Right atrium auricular region (tissue), 2 donors: ENCODE measurements at regions not wholly inside any gene's neighbourhood (a gene's known extent, or its start where the extent isn't known, plus 50 kb on each side); places are given as distances from the start of the nearest gene placed in this dataset.

Experiments
- DNase-seq: peaks from one replicate; pipeline ENCODE4 v3.0.0-alpha.2; 2019; ENCODE audit warnings: low spot score
- H3K27ac ChIP-seq, 2 donors: fragments of 200-600 bp; sonication (generic); 1 replicate in 1 of 2; 2 replicates in 1 of 2; pipeline ENCODE4 v1.5.1; 2016 to 2019
- H3K27me3 ChIP-seq, 2 donors: fragments of 200-600 bp; sonication (generic); one replicate each; pipeline versions ENCODE4 v1.5.1 to v1.6.0; 2017 to 2019
- H3K36me3 ChIP-seq: fragments of 200-600 bp; sonication (generic); one replicate; pipeline ENCODE4 v1.5.1; 2016
- H3K4me1 ChIP-seq, 2 donors: fragments of 200-600 bp; sonication (generic); one replicate each; pipeline versions ENCODE4 v1.5.1 to v1.6.0; 2017 to 2019
- H3K4me3 ChIP-seq, 2 donors: fragments of 200-600 bp; sonication (generic); 1 replicate in 1 of 2; 2 replicates in 1 of 2; pipeline ENCODE4 v1.5.1; 2017 to 2019; ENCODE audit warnings: mild to moderate bottlenecking in 1 of 2, moderate library complexity in 1 of 2
- H3K9me3 ChIP-seq, 2 donors: fragments of 200-600 bp; sonication (generic); one replicate each; pipeline ENCODE4 v1.5.1; 2019
- TF ChIP-seq, protein P1 (sequence below), 2 donors: fragments of 200-600 bp; sonication (generic); IDR thresholded peaks; one replicate each; pipeline ENCODE4 v1.5.1; 2019; ENCODE audit warnings: antibody characterized with exemption in 2 of 2

DNA sequence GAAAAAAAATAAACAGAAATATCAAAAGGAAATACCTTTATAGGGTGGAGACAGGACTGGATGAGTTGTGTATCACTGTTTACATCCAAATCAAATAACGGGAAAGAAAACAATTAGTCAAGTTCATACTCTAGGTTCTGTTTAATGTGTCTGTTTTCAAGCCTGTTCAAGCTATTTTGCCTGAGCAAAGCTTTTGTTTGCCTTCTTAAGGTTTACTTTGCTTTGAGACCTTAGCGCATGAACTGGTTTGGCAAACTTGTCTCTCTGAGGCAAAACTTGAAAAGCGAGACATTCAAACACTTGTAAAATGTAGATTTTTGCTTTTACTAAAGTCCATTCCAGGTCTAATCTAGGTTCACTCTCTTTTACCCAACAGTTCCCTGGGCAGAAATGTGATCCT is 174.1 kb upstream of the RFX3 start:
- DNase-seq, result no peak
- no peak overlapping the region for H3K27ac ChIP-seq
- no peaks in the 10 kb centered on the region for H3K9me3 ChIP-seq
- H3K27me3 ChIP-seq, result no peaks in the 10 kb centered on the region
- no peak overlapping the region for H3K4me3 ChIP-seq
- no peaks in the 10 kb centered on the region for H3K36me3 ChIP-seq
- no peaks in the 10 kb centered on the region for H3K4me1 ChIP-seq
- TF ChIP-seq, protein P1, sequence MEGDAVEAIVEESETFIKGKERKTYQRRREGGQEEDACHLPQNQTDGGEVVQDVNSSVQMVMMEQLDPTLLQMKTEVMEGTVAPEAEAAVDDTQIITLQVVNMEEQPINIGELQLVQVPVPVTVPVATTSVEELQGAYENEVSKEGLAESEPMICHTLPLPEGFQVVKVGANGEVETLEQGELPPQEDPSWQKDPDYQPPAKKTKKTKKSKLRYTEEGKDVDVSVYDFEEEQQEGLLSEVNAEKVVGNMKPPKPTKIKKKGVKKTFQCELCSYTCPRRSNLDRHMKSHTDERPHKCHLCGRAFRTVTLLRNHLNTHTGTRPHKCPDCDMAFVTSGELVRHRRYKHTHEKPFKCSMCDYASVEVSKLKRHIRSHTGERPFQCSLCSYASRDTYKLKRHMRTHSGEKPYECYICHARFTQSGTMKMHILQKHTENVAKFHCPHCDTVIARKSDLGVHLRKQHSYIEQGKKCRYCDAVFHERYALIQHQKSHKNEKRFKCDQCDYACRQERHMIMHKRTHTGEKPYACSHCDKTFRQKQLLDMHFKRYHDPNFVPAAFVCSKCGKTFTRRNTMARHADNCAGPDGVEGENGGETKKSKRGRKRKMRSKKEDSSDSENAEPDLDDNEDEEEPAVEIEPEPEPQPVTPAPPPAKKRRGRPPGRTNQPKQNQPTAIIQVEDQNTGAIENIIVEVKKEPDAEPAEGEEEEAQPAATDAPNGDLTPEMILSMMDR (IDR thresholded peaks at IDR 0.05), result no peak

DNA sequence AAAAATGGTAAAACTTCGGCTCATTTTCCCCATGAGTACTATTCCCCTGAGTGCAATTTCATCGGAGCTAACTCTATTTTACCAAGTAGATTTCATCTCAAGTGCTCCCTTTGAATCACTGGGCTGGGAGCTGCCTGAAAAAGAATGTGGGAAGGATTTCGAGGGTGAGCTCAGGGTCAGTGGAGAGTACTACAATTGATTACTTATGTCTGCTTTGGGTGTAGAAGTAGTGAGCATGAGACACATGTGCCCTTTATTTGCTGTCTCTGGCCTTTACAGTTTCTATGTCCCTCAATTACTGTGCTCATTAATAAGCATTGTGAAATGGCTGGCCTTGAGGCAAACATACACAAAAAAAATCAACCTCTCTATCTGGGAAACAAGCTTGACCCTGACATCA is 172.7 kb upstream of the RFX3 start:
- TF ChIP-seq, protein P1 (IDR thresholded peaks at IDR 0.05), result no peak
- no peaks in the 10 kb centered on the region for H3K36me3 ChIP-seq
- H3K27me3 ChIP-seq, result no peaks in the 10 kb centered on the region
- no peaks in the 10 kb centered on the region for H3K9me3 ChIP-seq
- no peak for DNase-seq
- H3K4me3 ChIP-seq, result no peak overlapping the region
- no peak overlapping the region for H3K27ac ChIP-seq
- no peaks in the 10 kb centered on the region for H3K4me1 ChIP-seq

DNA sequence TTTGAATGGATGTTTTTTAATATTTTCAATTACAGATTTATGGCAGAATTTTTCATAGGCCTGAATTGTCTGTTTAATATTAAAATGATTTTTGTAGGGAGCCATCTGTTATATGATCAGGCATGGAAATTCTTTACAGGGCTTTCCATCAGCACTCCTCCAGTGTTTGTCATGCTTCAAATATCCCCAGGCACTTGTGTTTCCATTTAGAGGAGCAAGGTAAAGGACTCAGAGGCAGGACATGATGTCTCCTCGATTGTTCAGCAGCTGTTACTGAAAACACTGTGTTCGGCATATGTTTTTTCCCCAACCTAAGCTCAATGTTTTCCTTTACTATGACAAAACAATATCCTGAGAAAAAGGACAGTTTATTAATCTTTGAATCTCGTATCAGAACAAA is 172.3 kb upstream of the RFX3 start:
- H3K27ac ChIP-seq, result no peak overlapping the region
- H3K4me1 ChIP-seq, result no peaks in the 10 kb centered on the region
- TF ChIP-seq, protein P1 (IDR thresholded peaks at IDR 0.05), result no peak
- no peaks in the 10 kb centered on the region for H3K36me3 ChIP-seq
- no peaks in the 10 kb centered on the region for H3K27me3 ChIP-seq
- H3K9me3 ChIP-seq, result no peaks in the 10 kb centered on the region
- no peak for DNase-seq
- H3K4me3 ChIP-seq, result no peak overlapping the region

DNA sequence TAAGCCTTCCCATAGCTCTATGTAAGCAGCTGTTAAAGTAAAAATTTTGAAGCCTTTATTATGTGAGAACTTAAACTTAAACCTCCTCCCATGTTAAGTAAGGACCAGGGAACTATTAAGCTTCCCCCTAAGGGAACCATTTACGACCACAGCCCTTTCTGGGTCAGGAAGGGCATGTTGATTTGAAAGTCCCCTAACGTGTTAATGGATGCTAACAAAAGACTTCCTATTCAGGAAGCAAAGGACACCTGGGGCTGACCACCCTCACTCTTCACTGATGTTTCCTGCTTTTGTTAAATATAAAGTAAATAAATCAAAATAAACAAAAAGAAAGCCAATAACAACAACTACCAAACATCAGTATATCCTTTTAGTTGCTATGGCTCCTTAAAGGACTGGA is 170.6 kb upstream of the RFX3 start:
- Histone ChIP-seq H3K27me3 (no peaks in the 10 kb centered on the region), H3K4me3 (no peak overlapping the region), H3K27ac (no peak overlapping the region), H3K36me3 (no peaks in the 10 kb centered on the region), H3K4me1 (no peaks in the 10 kb centered on the region), H3K9me3 (no peaks in the 10 kb centered on the region)
- DNase-seq, result no peak
- TF ChIP-seq, protein P1 (IDR thresholded peaks at IDR 0.05), result no peak

DNA sequence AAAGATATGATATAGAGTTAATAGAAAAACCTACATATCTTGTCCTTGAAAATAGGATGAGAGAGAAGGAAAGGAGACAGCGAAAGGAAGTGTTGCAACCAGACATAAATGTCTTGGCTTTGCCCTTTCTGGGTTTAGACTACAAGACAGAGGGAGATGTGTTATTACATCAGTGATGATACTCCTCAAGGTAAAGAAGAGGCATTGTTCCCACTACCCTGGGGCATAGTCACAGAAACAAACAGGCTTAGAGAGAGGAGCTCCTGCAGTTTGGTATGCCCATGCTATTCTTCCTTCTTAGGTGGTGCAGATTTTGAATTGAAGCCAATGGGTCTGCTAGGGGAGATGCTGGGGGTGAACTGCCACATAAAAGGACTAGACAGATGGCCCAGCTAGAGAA is 166.8 kb upstream of the RFX3 start:
- H3K4me1 ChIP-seq, result no peaks in the 10 kb centered on the region
- no peak for DNase-seq
- no peaks in the 10 kb centered on the region for H3K36me3 ChIP-seq
- no peak overlapping the region for H3K4me3 ChIP-seq
- H3K9me3 ChIP-seq, result no peaks in the 10 kb centered on the region
- H3K27me3 ChIP-seq, result no peaks in the 10 kb centered on the region
- H3K27ac ChIP-seq, result no peak overlapping the region
- TF ChIP-seq, protein P1 (IDR thresholded peaks at IDR 0.05), result no peak

DNA sequence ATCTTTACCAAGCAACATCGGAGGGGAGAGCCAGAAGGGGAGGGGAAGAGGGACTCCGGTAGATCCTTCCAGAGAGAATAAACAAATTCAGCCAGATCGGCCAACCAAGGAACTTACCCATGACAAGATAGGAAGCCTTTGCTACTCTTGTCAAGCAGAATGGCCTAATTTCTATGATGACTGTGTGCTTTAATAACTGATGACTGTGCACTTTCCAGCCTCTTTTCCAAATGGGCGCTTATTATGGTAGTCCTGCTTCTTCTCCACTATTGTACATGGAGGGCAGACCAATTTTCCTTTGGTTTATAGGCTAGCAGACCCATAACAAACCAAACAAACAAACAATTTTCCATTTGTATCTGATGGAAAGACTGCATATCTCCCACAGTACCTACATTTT is 163.8 kb upstream of the RFX3 start:
- no peak overlapping the region for H3K4me3 ChIP-seq
- H3K4me1 ChIP-seq, result no peaks in the 10 kb centered on the region
- DNase-seq, result no peak
- H3K9me3 ChIP-seq, result no peaks in the 10 kb centered on the region
- TF ChIP-seq, protein P1 (IDR thresholded peaks at IDR 0.05), result no peak
- no peak overlapping the region for H3K27ac ChIP-seq
- H3K27me3 ChIP-seq, result no peaks in the 10 kb centered on the region
- H3K36me3 ChIP-seq, result no peaks in the 10 kb centered on the region
